Body of pancreas (tissue), 4 donors: ENCODE measurements at regions not wholly inside any gene's neighbourhood (a gene's known extent, or its start where the extent isn't known, plus 50 kb on each side); places are given as distances from the start of the nearest gene placed in this dataset.

Experiments used
- POLR2A ChIP-seq, 3 donors: fragments of 450-650 bp; IDR thresholded peaks; one replicate each; pipeline ENCODE4 v1.6.1; 2016; ENCODE audit warnings: antibody characterized with exemption in 3 of 3, mild to moderate bottlenecking in 2 of 3
- TF ChIP-seq, protein P1 (sequence below), 7 experiments: fragments of 450-650 bp in 4 of 7; fragments of 200-600 bp in 3 of 7; sonication (generic) in 3 of 7; IDR thresholded peaks; one replicate each; pipeline ENCODE4 v1.5.1; 2016 to 2019; ENCODE audit warnings: antibody characterized with exemption in 7 of 7

DNA sequence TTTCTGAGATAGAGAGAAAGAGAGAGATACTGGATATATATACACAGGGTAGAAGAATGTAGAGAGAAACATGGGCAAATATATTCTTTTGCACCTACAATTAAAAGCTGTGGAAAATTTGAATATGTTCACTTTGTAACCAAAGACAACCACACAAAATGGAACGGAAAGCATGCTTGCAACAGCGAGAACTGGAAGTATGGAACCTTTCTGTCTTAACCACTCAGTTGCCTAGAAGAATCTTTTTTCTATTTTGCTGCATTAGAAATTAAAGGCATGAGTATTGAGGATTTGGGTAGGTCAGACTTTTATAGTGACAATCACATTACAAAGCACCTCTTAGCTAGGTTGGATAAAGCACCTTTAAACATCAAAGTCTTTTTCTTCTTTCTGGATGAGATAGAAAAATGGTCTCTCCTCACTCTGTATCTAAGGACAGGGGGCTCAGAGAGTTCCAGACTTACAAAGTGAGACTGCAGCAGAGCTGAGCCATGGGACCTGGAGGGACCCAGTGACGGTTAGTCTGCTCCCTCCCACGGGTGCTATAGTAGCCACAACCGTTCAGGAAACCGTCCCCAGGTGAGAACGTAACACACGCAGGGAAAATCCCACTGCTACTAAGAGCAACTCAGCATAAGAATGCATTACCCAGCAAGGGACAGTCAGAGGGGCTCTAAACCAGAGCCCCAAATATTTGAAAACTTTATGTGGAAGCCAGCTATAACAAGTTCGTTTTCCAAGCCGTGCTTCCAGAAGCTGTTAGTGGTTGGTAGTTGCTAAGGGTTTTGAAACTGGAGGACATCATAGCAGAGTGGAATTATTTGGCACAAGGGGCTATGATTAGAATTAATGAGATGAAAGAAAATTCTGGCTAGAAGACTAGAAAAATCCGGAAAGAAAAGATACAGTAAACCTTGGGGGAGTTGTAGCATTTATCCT, 97.1 kb downstream of the DAD1 start:
- TF ChIP-seq, protein P1, sequence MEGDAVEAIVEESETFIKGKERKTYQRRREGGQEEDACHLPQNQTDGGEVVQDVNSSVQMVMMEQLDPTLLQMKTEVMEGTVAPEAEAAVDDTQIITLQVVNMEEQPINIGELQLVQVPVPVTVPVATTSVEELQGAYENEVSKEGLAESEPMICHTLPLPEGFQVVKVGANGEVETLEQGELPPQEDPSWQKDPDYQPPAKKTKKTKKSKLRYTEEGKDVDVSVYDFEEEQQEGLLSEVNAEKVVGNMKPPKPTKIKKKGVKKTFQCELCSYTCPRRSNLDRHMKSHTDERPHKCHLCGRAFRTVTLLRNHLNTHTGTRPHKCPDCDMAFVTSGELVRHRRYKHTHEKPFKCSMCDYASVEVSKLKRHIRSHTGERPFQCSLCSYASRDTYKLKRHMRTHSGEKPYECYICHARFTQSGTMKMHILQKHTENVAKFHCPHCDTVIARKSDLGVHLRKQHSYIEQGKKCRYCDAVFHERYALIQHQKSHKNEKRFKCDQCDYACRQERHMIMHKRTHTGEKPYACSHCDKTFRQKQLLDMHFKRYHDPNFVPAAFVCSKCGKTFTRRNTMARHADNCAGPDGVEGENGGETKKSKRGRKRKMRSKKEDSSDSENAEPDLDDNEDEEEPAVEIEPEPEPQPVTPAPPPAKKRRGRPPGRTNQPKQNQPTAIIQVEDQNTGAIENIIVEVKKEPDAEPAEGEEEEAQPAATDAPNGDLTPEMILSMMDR (IDR thresholded peaks at IDR 0.05) = no peak
- TF ChIP-seq POLR2A (IDR thresholded peaks at IDR 0.05) = no peak
